BE2C (cell line): ENCODE measurements at regions not wholly inside any gene's neighbourhood (a gene's known extent, or its start where the extent isn't known, plus 50 kb on each side); places are given as distances from the start of the nearest gene placed in this dataset.
"Not testable (repeated sequence)": the region's sequence is repeated elsewhere in the genome, so short reads cannot be mapped to it uniquely, and the experiment has no call there.

ENCODE experiments used
- DNase-seq: peaks from one replicate; pipeline ENCODE4 v3.0.0-alpha.2; 2020
- H3K27me3 ChIP-seq: fragments of 250-450 bp; sonication (Bioruptor Pico); 2 replicates; pipeline ENCODE4 v1.5.1; 2020; ENCODE audit warnings: mild to moderate bottlenecking
- H3K36me3 ChIP-seq: fragments of 250-450 bp; sonication (Bioruptor Pico); 2 replicates; pipeline ENCODE4 v1.5.1; 2020; ENCODE audit warnings: mild to moderate bottlenecking
- H3K4me1 ChIP-seq: fragments of 250-450 bp; sonication (Bioruptor Pico); 2 replicates; pipeline ENCODE4 v1.5.1; 2020
- H3K4me3 ChIP-seq: 2 replicates; pipeline ENCODE4 v1.5.1; 2011; ENCODE audit warnings: low read depth, low read length
- H3K9me3 ChIP-seq: fragments of 250-450 bp; sonication (Bioruptor Pico); 2 replicates; pipeline ENCODE4 v1.5.1; 2020
- TF ChIP-seq, protein P1 (sequence below): IDR thresholded peaks from 2 replicates; pipeline ENCODE4 v1.5.1; 2012; ENCODE audit warnings: mild to moderate bottlenecking, low read depth, low read length

DNA sequence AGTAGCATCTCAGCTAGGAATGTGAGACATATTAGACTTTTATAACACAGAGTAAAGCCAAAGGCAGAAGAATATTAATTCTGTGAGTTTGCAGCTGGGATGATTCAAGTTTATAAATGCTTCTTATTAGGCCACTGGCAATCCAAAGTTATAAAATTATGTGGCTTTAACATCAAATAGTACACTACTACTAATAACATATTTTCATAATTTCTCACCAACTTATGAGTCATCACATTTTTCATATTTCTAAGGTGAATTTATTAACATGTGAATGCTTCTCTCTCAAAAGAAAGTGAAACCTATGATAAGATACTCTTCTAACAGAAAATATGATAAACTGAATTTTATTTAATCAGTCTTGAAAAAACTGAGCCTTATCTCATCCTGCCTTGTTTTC is 1348.2 kb upstream of the ALCAM start:
- Histone ChIP-seq H3K27me3 (no peaks in the 10 kb centered on the region), H3K4me3 (no peak overlapping the region), H3K9me3 (peaks cover 5% of the 10 kb centered on the region), H3K36me3 (no peaks in the 10 kb centered on the region), H3K4me1 (no peaks in the 10 kb centered on the region)
- no peak for DNase-seq
- TF ChIP-seq, protein P1, sequence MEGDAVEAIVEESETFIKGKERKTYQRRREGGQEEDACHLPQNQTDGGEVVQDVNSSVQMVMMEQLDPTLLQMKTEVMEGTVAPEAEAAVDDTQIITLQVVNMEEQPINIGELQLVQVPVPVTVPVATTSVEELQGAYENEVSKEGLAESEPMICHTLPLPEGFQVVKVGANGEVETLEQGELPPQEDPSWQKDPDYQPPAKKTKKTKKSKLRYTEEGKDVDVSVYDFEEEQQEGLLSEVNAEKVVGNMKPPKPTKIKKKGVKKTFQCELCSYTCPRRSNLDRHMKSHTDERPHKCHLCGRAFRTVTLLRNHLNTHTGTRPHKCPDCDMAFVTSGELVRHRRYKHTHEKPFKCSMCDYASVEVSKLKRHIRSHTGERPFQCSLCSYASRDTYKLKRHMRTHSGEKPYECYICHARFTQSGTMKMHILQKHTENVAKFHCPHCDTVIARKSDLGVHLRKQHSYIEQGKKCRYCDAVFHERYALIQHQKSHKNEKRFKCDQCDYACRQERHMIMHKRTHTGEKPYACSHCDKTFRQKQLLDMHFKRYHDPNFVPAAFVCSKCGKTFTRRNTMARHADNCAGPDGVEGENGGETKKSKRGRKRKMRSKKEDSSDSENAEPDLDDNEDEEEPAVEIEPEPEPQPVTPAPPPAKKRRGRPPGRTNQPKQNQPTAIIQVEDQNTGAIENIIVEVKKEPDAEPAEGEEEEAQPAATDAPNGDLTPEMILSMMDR = no peak

DNA sequence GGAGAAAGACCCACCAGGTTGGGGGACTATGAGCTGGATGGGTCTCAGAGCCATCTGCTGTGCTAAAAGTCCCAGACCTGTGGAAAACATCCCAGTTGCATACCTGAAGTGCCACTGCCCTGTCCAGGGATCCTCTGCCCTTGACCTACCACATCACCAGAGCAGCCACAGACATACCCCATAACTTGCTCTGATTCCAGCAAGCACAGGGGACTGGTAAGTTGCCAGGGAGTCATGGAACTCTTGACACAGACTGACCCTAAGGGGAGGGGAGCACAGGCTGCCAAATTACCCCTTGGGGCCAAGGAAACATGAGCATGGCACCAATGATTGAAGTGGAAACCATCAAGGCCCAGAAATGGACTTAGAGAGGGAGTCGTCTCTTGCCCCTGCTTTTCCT is 1335.1 kb upstream of the ALCAM start:
- no peaks in the 10 kb centered on the region for H3K27me3 ChIP-seq
- H3K9me3 ChIP-seq = no peaks in the 10 kb centered on the region
- H3K36me3 ChIP-seq = no peaks in the 10 kb centered on the region
- TF ChIP-seq, protein P1 = no peak
- H3K4me1 ChIP-seq = no peaks in the 10 kb centered on the region
- no peak overlapping the region for H3K4me3 ChIP-seq
- DNase-seq = no peak

DNA sequence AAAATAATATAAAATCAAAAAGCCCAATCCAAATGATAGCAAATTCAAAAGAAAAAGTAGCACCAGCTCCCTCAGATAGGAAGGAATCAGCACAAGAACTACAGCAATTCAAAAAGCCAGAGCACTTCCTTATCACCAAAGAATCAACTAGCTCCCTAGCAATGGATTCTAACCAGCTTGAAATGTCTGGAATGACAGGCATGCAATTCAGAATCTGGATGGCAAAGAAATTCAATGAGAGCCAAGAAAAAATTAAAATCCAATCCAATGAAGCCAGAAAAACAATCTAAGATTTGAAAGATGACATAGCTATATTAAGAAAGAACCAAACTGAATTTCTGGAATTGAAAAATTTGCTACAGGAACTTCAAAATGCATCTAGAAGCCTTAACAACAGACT is 1334.4 kb upstream of the ALCAM start:
- Histone ChIP-seq H3K4me1 (no peaks in the 10 kb centered on the region), H3K27me3 (no peaks in the 10 kb centered on the region), H3K4me3 (no peak overlapping the region), H3K9me3 (no peaks in the 10 kb centered on the region), H3K36me3 (no peaks in the 10 kb centered on the region)
- DNase-seq = no peak
- TF ChIP-seq, protein P1 = no peak

DNA sequence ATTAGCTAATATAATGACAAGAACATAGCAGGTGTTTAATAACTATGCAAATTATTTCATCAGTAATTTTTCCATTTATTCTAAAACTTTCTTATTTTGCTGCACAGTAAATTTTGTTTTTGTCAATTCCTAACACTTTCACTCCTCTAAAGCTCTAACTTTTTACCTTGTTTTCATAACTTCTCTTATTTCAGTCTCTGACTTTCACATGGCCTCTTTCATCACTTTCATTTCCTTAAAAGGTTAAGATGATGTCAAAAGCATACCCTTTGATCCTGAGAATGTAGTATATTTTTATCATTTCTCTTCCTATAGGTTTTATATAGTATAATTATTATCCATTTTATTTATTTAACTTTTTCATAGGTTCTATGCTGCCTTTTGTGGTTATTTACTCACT is 1325.8 kb upstream of the ALCAM start:
- H3K36me3 ChIP-seq = no peaks in the 10 kb centered on the region
- no peaks in the 10 kb centered on the region for H3K4me1 ChIP-seq
- no peak for DNase-seq
- H3K4me3 ChIP-seq = no peak overlapping the region
- H3K27me3 ChIP-seq = no peaks in the 10 kb centered on the region
- no peaks in the 10 kb centered on the region for H3K9me3 ChIP-seq
- TF ChIP-seq, protein P1 = no peak

DNA sequence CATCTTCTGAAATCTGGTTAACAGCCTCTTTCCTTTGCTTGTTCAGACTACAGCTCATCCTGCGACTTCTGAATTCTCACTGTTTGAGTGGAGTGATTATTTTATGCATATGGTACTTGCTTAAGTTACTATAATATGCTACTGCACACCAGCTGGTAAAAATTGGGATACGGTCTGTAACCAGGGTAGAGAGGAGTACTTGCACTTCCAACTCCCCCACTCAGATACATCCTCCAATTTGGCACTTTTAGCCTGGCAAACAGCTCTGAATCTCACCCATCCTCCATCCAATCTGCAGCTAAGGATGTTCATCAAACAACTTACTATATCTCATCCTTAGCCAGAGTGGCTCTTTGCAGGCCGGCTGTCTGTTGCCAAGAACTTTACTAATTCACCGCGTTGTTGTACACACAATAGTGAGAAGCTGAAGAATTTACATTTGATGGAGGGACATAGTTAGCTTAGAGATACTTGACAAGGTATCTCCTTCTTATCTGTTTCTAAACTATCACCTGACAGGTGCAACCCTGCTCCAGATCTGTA is 1323.6 kb upstream of the ALCAM start:
- not testable (repeated sequence) for H3K4me1 ChIP-seq, H3K9me3 ChIP-seq, DNase-seq, H3K27me3 ChIP-seq, H3K36me3 ChIP-seq, H3K4me3 ChIP-seq

DNA sequence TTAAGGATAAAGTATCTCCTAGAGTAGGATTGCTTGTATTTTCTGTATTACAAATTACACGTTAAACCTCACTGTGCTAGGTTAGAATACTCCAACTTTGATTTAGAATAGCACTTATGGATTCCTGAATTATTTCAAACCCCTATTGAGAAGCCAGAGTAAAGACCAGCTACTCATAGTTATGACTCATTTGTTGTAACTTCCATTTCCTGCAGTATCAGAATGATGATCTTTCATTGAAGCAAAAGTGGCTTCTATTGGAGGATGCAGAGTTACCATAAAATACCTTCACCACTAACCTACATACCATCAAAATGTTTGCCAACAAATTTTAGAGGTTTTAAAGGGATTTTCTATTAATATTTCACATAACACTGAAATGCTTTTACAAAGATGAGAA is 1322.7 kb upstream of the ALCAM start:
- Histone ChIP-seq H3K27me3 (no peaks in the 10 kb centered on the region), H3K9me3 (no peaks in the 10 kb centered on the region), H3K4me3 (no peak overlapping the region), H3K36me3 (no peaks in the 10 kb centered on the region), H3K4me1 (no peaks in the 10 kb centered on the region)
- TF ChIP-seq, protein P1 = no peak
- no peak for DNase-seq

DNA sequence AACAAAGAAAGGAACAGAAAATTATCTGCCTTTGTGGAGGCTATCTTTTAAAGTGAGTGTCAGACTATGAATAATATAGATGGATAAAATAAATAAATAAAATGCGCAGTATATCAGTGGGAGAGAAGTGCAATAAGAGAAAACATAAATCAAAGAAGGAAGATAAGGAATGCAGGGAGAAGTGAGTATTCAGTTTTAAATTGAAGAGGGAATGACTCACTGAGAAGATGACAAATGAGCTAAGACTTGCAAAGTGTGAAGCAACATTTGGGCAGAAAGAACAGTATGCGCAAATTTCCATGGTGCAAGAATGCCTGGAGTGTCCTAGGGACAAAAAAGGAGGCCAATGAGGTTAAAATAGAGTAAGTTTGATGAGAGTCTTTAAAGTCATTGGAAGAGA is 1300.1 kb upstream of the ALCAM start:
- Histone ChIP-seq H3K4me1 (no peaks in the 10 kb centered on the region), H3K36me3 (no peaks in the 10 kb centered on the region), H3K27me3 (no peaks in the 10 kb centered on the region), H3K9me3 (no peaks in the 10 kb centered on the region), H3K4me3 (no peak overlapping the region)
- no peak for DNase-seq
- TF ChIP-seq, protein P1 = no peak
